ES-I3 (cell line): ENCODE measurements at regions not wholly inside any gene's neighbourhood (a gene's known extent, or its start where the extent isn't known, plus 50 kb on each side); places are given as distances from the start of the nearest gene placed in this dataset.

Experiments used
- H3K36me3 ChIP-seq: 2 replicates; pipeline ENCODE4 v1.6.1; 2013; ENCODE audit warnings: mild to moderate bottlenecking, low read length, control low read depth, moderate library complexity; ENCODE audit not compliant: insufficient read depth
- H3K4me1 ChIP-seq: 2 replicates; pipeline ENCODE4 v1.6.1; 2013; ENCODE audit warnings: mild to moderate bottlenecking, control low read depth, low read length; ENCODE audit not compliant: insufficient read depth
- H3K9ac ChIP-seq: 2 replicates; pipeline ENCODE4 v1.6.1; 2013; ENCODE audit warnings: low read depth, mild to moderate bottlenecking, low read length, moderate library complexity
- H3K9me3 ChIP-seq: 2 replicates; pipeline ENCODE4 v1.6.1; 2013; ENCODE audit warnings: mild to moderate bottlenecking, low read length, moderate library complexity; ENCODE audit not compliant: control insufficient read depth, insufficient read depth

DNA sequence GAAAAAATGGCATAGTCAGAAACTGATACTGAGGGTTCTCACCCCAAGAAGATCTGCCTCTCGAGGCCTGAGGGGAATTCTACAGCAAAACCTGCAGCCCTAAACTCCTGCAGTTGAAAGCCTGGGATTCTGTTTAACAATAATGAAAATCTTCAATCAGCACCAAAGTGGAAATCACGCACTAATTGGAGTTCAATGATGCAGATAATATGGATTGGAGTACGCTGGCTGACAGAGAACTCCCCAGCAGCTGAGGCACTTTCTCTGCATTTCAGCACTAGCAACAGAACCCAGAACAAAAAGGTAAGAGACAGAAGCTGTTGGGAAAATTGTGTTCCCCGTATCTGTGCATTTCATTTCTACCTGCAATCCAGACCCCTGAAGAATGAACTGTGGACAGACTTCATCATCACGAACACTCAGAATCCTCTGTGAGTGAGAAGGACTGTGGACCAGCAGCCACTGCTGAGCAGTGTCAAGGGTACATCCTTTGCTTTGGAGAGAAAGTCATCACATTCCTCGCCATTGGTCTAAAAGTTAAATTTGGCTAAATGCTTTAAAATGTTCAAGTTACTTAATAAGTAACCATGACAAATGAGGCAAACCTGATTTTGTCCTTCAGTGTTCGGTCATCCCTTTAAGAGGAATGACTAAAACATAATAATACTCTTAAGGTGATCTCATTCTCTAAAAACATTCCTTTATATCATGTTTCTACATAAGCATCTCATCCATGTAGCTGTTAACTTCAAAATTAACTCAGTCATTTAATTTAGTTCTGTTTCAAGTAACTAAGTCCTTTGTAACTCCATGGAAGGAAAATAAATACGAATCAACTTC, 126.1 kb downstream of the GAS1 start:
- Histone ChIP-seq H3K9me3 (no peaks in the 10 kb centered on the region; the same call in 1 of the 2 replicates), H3K36me3 (no peaks in the 10 kb centered on the region), H3K4me1 (no peaks in the 10 kb centered on the region), H3K9ac (no peak overlapping the region)

DNA sequence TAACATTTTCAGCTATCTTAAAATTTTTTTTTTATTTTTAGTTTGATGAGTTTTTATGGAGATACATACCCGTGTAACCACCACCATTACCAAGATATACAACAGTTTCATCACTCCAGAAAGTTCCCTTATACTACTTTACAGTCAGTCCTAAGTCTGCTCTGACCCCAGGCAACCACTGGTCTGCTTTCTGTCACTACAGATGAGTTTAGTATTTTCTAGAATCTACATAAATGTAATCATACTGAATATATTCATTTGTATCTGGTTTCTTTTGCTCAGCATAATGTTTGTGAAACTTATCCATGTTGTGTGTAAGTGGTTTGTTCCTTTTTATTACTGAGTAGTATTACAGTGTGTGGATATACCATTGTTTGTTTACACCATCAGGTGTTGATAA, 127.8 kb downstream of the GAS1 start:
- no peak overlapping the region for H3K9ac ChIP-seq
- H3K4me1 ChIP-seq = no peaks in the 10 kb centered on the region
- no peaks in the 10 kb centered on the region for H3K36me3 ChIP-seq
- H3K9me3 ChIP-seq = no peaks in the 10 kb centered on the region; the same call in 1 of the 2 replicates

DNA sequence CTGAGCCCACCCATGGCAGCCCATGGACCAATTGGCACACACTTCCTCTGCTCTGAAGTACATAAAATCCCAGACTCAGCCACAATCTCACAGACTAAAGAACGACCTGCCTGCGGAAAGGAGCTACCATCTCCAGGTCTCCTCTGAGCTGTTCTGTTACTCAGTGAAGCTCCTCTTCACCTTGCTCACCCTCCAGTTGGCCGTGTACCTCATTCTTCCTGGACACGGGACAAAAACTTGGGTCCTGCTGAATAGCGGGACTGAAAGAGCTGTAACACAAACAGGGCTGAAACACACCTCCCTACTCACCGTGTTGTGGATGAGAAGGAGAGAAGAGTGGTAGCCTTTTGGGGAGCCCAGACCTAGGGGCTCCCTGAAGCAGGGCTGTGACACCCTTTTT, 128.7 kb downstream of the GAS1 start:
- no peaks in the 10 kb centered on the region for H3K36me3 ChIP-seq
- no peaks in the 10 kb centered on the region; the same call in 1 of the 2 replicates for H3K9me3 ChIP-seq
- H3K4me1 ChIP-seq = no peaks in the 10 kb centered on the region
- no peak overlapping the region for H3K9ac ChIP-seq

DNA sequence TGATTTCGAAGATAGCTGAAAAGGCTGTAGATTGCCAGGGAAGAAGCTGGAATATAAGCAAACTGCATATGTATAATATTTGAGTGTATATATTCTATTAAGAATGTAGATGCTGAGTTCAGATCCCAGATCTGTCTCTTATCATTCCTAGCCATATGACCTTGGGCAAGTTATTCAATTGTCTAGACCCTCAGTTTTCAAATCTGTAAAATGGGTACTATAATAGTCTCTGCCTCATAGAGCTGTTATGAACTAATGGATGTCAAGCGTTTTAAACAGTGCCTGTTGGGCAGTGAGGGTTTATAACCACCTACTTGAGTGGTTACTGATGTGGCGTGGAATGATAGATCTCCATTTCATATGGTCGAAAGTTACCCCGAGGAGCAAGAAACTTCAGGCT, 130.4 kb downstream of the GAS1 start:
- H3K36me3 ChIP-seq = no peaks in the 10 kb centered on the region
- H3K4me1 ChIP-seq = no peaks in the 10 kb centered on the region
- H3K9ac ChIP-seq = no peak overlapping the region
- no peaks in the 10 kb centered on the region; the same call in 1 of the 2 replicates for H3K9me3 ChIP-seq

DNA sequence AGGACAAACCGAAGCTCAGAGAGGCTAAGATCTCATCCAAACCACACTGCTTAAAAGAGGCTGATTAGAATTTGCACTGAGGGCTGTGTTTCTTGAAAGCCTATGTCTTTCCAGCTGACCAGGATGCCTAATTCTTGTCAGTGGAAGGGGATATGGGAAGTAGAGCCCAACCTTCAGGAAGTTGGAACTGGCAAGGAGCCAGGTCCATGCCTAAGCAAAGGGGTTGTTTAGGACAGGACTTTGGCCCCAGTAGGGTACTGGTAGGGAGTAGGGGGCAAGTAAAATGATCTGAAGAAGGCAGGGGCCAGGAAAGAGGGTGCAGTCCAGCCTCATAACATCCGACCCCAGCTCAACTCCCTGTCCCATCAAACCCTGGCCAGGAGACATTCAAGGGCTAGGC, 130.9 kb downstream of the GAS1 start:
- no peak overlapping the region for H3K9ac ChIP-seq
- no peaks in the 10 kb centered on the region for H3K4me1 ChIP-seq
- no peaks in the 10 kb centered on the region; the same call in 1 of the 2 replicates for H3K9me3 ChIP-seq
- H3K36me3 ChIP-seq = no peaks in the 10 kb centered on the region

DNA sequence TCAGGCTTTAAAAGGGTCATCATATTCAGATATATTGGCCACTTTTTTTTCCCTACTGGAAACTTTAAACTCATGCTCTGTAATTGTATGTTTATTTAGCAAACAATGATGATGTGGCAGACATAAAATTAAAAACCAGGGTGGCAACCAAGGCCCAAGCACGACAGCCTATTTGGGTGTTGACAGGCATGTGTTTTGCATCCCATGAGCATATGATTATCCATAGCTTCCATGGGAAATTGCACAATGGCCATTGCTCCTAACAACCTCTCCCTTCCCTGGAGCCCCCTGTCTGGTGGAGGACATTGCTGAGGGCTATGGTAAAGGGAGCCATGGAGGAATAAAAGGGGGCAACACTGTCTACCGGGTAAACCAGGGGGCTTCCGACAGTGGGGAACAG, 134.7 kb downstream of the GAS1 start:
- Histone ChIP-seq H3K9me3 (no peaks in the 10 kb centered on the region; the same call in 1 of the 2 replicates), H3K9ac (no peak overlapping the region), H3K4me1 (peaks cover 4% of the 10 kb centered on the region; the same call in 1 of the 2 replicates), H3K36me3 (no peaks in the 10 kb centered on the region)

DNA sequence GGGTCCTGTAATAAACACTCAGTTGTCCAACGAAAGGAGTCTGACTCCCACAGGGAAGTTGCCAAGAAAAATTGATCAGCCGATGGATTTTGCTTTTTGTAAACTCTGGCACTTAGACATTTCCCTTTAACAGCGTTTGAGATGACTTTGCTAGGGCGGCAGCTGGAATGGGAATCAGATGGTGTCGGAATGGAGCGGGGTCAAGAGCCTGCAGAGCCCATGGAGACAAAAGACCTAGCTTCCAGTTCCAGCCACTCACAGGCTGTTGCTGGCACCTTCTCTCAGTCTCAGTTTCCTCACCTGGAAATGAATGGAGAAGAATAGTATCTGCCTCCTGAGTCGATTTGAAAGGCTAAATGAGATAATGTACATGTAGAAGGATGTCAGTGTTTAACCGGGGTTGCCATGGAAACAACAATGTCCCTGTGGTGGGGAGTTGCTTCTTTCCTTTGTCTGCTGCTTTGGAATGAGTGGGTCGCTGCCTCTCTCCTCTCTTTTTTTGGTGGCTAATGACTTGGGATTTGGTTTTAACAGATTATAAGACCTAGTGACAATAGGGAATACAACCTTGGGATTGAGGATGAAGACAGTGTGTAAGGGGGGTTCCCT, 137.4 kb downstream of the GAS1 start:
- peaks cover 4% of the 10 kb centered on the region; the same call in 1 of the 2 replicates for H3K4me1 ChIP-seq
- H3K36me3 ChIP-seq = no peaks in the 10 kb centered on the region
- H3K9ac ChIP-seq = no peak overlapping the region
- H3K9me3 ChIP-seq = no peaks in the 10 kb centered on the region

DNA sequence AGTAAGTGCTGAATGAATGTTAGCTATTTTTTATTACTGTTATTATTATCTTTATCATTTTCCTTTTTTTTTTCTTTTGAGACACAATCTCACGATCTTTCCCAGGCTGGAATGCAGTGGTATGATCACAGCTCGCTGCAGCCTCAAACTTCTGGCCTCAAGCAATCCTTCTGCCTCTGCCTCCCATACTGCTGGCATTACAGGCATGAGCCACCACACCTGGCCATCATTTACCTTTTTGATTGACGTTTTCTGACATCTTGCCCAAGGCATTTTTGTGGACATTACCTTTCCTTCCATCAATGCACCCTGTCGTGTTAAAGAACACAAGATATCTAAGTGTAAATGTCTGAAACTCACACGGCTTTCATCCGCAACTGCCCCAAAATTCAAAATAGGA, 138.2 kb downstream of the GAS1 start:
- peaks cover 4% of the 10 kb centered on the region; the same call in 1 of the 2 replicates for H3K4me1 ChIP-seq
- no peaks in the 10 kb centered on the region for H3K9me3 ChIP-seq
- no peak overlapping the region for H3K9ac ChIP-seq
- H3K36me3 ChIP-seq = no peaks in the 10 kb centered on the region

DNA sequence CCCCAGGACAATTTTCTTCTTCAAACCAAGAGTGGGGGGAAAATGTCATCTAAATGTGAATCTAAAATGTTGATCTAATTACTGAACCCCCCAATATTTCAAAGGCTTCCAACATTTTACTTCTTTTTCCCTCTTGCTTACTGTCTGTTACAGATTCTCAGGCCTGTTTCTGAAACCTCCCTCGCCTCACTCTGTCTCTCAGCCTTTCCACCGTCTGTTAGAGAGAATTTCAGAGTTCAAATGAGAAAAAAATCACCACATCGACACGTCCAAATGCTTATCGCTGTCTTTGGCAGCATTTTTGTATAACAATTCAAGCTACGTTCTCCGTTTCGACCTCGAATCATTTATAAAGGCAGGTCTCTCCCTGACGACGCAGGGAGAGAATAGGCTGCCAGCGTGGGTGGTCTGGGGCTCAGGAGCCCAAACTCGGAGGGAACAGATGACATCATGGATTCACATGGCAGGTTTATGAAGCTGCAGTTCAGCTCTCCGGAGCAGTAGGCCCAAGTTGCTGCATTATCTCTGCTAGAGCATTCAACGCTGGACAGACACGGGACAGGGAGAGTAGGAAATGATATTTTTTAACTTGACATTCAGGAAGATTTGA, 139.8 kb downstream of the GAS1 start:
- H3K9ac ChIP-seq = no peak overlapping the region
- no peaks in the 10 kb centered on the region for H3K36me3 ChIP-seq
- no peaks in the 10 kb centered on the region for H3K9me3 ChIP-seq
- H3K4me1 ChIP-seq = peaks cover 4% of the 10 kb centered on the region; the same call in 1 of the 2 replicates

DNA sequence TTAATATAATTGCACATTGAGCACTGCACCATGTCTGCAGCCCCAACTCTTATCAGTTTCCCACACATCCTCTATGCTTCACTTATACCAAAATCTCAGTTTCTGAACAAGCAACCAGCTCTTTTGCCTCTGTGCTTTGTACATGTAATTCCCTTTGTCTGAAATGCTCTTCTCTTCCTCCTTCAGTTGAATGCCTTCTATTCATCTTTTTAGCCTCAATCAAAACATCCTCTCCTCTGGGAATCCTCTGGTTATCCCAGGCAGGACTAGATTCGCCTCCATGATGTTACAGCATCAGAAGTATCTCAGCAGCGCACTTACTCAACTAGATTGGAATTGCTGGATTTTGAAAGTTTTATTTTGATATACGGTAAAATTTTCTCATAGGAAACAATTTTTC, 143.3 kb downstream of the GAS1 start:
- Histone ChIP-seq H3K9me3 (no peaks in the 10 kb centered on the region), H3K36me3 (no peaks in the 10 kb centered on the region), H3K4me1 (peaks cover 10% of the 10 kb centered on the region), H3K9ac (no peak overlapping the region)

DNA sequence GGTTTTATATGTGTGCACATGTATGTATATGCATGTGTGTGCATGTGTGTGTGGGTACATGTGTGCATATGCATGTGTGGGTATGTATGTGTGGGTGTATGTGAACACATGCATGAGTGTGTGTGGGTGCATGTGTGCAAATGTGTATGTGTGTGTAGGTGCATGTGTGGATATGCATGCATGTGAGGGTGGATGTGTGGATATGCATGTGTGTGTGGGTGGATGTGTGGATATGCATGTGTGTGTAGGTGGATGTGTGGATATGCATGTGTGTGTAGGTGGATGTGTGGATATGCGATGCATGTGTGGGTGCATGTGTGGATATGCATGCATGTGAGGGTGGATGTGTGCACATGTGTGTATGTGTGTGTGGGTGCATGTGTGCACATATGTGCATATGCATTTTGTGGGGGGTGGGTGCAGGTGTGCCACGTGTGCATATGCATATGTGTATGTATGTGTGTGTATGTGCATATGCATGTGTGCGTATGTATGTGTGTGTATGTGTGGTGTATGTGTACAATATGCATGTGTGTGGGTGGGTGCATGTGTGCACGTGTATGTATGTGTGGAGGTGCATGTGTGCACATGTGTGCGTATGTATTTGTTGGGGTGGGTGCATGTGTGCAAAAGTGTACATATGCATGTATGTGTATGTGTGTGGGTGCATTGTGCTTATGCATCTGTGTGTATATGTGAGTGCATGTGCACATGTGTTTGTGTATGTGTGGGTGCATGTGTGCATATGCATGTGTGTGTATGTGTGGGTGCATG, 144.2 kb downstream of the GAS1 start:
- H3K9ac ChIP-seq = no peak overlapping the region
- H3K36me3 ChIP-seq = no peaks in the 10 kb centered on the region
- peaks cover 9% of the 10 kb centered on the region for H3K4me1 ChIP-seq
- H3K9me3 ChIP-seq = no peaks in the 10 kb centered on the region

DNA sequence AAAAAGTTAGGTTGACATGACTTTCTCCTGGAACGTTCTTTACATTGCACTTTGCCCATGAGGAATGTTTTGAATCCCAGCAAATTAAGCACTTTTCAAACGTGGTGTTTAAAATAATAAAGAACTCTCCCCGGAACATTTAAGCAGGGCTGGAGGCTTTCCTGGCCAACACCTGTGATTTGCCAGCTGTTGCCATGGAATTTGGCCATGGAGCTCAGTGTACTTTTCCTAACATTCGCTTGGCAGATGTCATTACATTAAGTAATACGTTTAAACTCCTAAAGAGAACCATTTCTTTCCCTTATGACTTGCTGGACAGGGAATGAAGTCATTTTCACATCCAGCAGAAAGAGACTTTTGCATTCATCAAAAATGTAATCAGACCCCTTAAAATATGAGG, 146.1 kb downstream of the GAS1 start:
- no peaks in the 10 kb centered on the region for H3K9me3 ChIP-seq
- H3K36me3 ChIP-seq = no peaks in the 10 kb centered on the region
- H3K4me1 ChIP-seq = peaks cover 6% of the 10 kb centered on the region
- H3K9ac ChIP-seq = no peak overlapping the region

DNA sequence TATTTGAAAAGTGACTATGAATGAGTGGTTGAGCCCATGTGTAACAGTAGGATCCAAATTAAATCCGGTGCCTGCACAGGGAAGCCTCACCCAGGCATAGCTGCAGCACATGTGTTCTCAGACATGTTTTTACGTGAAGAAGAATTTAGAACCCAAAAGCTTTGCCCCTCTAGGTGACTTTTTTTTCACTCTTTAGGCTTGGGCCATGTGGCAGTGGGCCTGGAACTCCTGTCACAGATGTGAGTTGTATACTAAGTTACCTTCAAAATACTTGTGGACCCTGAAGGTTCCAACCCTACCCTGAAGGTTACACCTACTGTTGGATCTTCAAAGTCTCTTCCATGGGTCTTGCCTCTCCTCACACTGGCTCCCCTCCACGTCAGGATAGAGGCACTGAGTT, 146.6 kb downstream of the GAS1 start:
- Histone ChIP-seq H3K36me3 (no peaks in the 10 kb centered on the region), H3K9ac (no peak overlapping the region), H3K9me3 (no peaks in the 10 kb centered on the region), H3K4me1 (peaks cover 12% of the 10 kb centered on the region)

DNA sequence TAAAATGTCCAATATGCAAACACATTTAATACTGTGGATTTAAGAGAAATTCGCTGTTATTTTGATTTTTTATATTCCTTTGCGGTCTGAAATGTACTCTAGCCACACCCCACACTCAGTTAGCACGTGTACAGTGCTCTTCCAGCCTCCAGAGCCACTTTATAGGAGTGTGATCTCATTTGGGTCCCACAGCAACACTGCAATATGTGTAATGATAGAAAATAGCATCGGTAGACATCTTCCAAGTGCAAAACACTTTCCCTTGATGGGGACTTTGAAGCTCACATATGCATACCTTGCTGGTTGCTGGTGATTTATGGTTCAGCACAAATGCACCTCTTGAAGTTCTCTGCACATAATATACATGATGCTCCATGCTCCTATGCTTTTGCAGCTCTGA, 148.3 kb downstream of the GAS1 start:
- H3K9ac ChIP-seq = no peak overlapping the region
- no peaks in the 10 kb centered on the region for H3K36me3 ChIP-seq
- H3K9me3 ChIP-seq = no peaks in the 10 kb centered on the region
- peaks cover 20% of the 10 kb centered on the region for H3K4me1 ChIP-seq
